Thymus (tissue), 11 donors: ENCODE measurements at regions not wholly inside any gene's neighbourhood (a gene's known extent, or its start where the extent isn't known, plus 50 kb on each side); places are given as distances from the start of the nearest gene placed in this dataset.

Source experiments
- DNase-seq, 9 donors: peaks; one replicate each; pipeline ENCODE4 v3.0.0-alpha.2; 2013; ENCODE audit warnings: low spot score in 9 of 9, low read depth in 6 of 9, missing footprints in 1 of 9
- H3K27ac ChIP-seq, 2 donors: one replicate each; pipeline ENCODE4 v1.5.1; 2013; ENCODE audit warnings: control low read depth in 1 of 2, low read depth in 1 of 2, low read length in 1 of 2, mild to moderate bottlenecking in 1 of 2, moderate library complexity in 1 of 2
- H3K27me3 ChIP-seq, 2 donors: one replicate each; pipeline ENCODE4 v1.5.1; 2013; ENCODE audit warnings: low read length in 1 of 2; ENCODE audit not compliant: control insufficient read depth in 2 of 2, insufficient read depth in 1 of 2
- H3K36me3 ChIP-seq, 2 donors: one replicate each; pipeline ENCODE4 v1.5.1; 2013; ENCODE audit warnings: low read length in 1 of 2, mild to moderate bottlenecking in 1 of 2, moderate library complexity in 1 of 2; ENCODE audit not compliant: control insufficient read depth in 2 of 2, insufficient read depth in 2 of 2
- H3K4me1 ChIP-seq, 2 donors: one replicate each; pipeline ENCODE4 v1.5.1; 2013; ENCODE audit warnings: low read length in 2 of 2; ENCODE audit not compliant: control insufficient read depth in 2 of 2, insufficient read depth in 2 of 2
- H3K4me3 ChIP-seq, 2 donors: one replicate each; pipeline ENCODE4 v1.5.1; 2013; ENCODE audit warnings: low read length in 2 of 2, control low read depth in 1 of 2, mild to moderate bottlenecking in 1 of 2
- H3K9me3 ChIP-seq, 2 donors: one replicate each; pipeline ENCODE4 v1.5.1; 2013; ENCODE audit warnings: low read length in 1 of 2, mild to moderate bottlenecking in 1 of 2; ENCODE audit not compliant: control insufficient read depth in 2 of 2, insufficient read depth in 1 of 2
- WGBS: extraction: QIAGEN DNeasy Blood & Tissue Kit; methylation state at CpG from one replicate; pipeline ENCODE4 v1.1.7; 2013; 5-methylcytosine and 5-hydroxymethylcytosine counted together
- donor health status: healthy.

GRCh38 chr4:141807103-141807891 lies 170.9 kb downstream of the IL15 start:
- Histone ChIP-seq H3K27ac (no peak overlapping the region), H3K4me3 (no peak overlapping the region), H3K36me3 (no peaks in the 10 kb centered on the region), H3K9me3 (no peaks in the 10 kb centered on the region), H3K27me3 (no peaks in the 10 kb centered on the region), H3K4me1 (no peaks in the 10 kb centered on the region)
- WGBS, result 96% methylated on average over 4 of the region's 4 CpGs
- no peak for DNase-seq

- Histone ChIP-seq H3K27ac (no peak overlapping the region), H3K27me3 (no peaks in the 10 kb centered on the region), H3K36me3 (no peaks in the 10 kb centered on the region), H3K4me1 (no peaks in the 10 kb centered on the region), H3K4me3 (no peak overlapping the region), H3K9me3 (no peaks in the 10 kb centered on the region)
- 95% methylated on average over 5 of the region's 5 CpGs for WGBS
- no peak for DNase-seq
These were observed 173.8 kb downstream of the IL15 start for GRCh38 chr4:141810038-141810711.

- no peak for DNase-seq
These were observed 174.5 kb downstream of the IL15 start for GRCh38 chr4:141810712-141811375.

GRCh38 chr4:141812158-141812557 lies 175.8 kb downstream of the IL15 start:
- no peak overlapping the region for H3K4me3 ChIP-seq
- H3K9me3 ChIP-seq, result no peaks in the 10 kb centered on the region
- no peaks in the 10 kb centered on the region for H3K27me3 ChIP-seq
- H3K4me1 ChIP-seq, result no peaks in the 10 kb centered on the region
- H3K36me3 ChIP-seq, result no peaks in the 10 kb centered on the region
- no peak overlapping the region for H3K27ac ChIP-seq
- no peak for DNase-seq

More at GRCh38 chr4:141810712-141811375, 174.5 kb downstream of the IL15 start:
- Histone ChIP-seq H3K4me3 (no peak overlapping the region), H3K27ac (no peak overlapping the region), H3K27me3 (no peaks in the 10 kb centered on the region), H3K4me1 (no peaks in the 10 kb centered on the region), H3K9me3 (no peaks in the 10 kb centered on the region), H3K36me3 (no peaks in the 10 kb centered on the region)
- WGBS, result 97% methylated on average over 6 of the region's 6 CpGs

GRCh38 chr4:141814499-141814898 lies 178.1 kb downstream of the IL15 start:
- Histone ChIP-seq H3K27me3 (no peaks in the 10 kb centered on the region), H3K4me3 (no peak overlapping the region), H3K9me3 (no peaks in the 10 kb centered on the region), H3K4me1 (no peaks in the 10 kb centered on the region), H3K36me3 (no peaks in the 10 kb centered on the region), H3K27ac (no peak overlapping the region)
- DNase-seq, result no peak

GRCh38 chr4:141815646-141816045 lies 179.3 kb downstream of the IL15 start:
- no peak for DNase-seq
- 94% methylated on average over 3 of the region's 3 CpGs for whole genome bisulfite sequencing
- H3K4me3 ChIP-seq, result no peak overlapping the region
- H3K27ac ChIP-seq, result no peak overlapping the region
- no peaks in the 10 kb centered on the region for H3K27me3 ChIP-seq
- no peaks in the 10 kb centered on the region for H3K36me3 ChIP-seq
- H3K4me1 ChIP-seq, result no peaks in the 10 kb centered on the region
- H3K9me3 ChIP-seq, result no peaks in the 10 kb centered on the region

- no peaks in the 10 kb centered on the region for H3K36me3 ChIP-seq
- no peak for DNase-seq
- H3K9me3 ChIP-seq, result no peaks in the 10 kb centered on the region
- no peak overlapping the region for H3K4me3 ChIP-seq
- H3K4me1 ChIP-seq, result no peaks in the 10 kb centered on the region
- H3K27me3 ChIP-seq, result no peaks in the 10 kb centered on the region
- H3K27ac ChIP-seq, result no peak overlapping the region
- WGBS, result 93% methylated on average over 1 of the region's 1 CpG
These were observed 189.9 kb downstream of the IL15 start for GRCh38 chr4:141826260-141826659.

- no peaks in the 10 kb centered on the region for H3K4me1 ChIP-seq
- H3K27me3 ChIP-seq, result no peaks in the 10 kb centered on the region
- H3K36me3 ChIP-seq, result no peaks in the 10 kb centered on the region
- no peak overlapping the region for H3K27ac ChIP-seq
- 99% methylated on average over 4 of the region's 4 CpGs for WGBS
- no peak for DNase-seq
- no peaks in the 10 kb centered on the region for H3K9me3 ChIP-seq
- H3K4me3 ChIP-seq, result no peak overlapping the region
These were observed 196.8 kb downstream of the IL15 start for GRCh38 chr4:141833209-141833608.

GRCh38 chr4:141840299-141840986 lies 204.1 kb downstream of the IL15 start:
- Histone ChIP-seq H3K9me3 (no peaks in the 10 kb centered on the region), H3K36me3 (no peaks in the 10 kb centered on the region), H3K4me3 (no peak overlapping the region), H3K4me1 (no peaks in the 10 kb centered on the region), H3K27me3 (no peaks in the 10 kb centered on the region), H3K27ac (no peak overlapping the region)
- no peak for DNase-seq
- 97% methylated on average over 9 of the region's 9 CpGs for WGBS
